ENCODE measurements at regions not wholly inside any gene's neighbourhood (a gene's known extent, or its start where the extent isn't known, plus 50 kb on each side); places are given as distances from the start of the nearest gene placed in this dataset.

DNA sequence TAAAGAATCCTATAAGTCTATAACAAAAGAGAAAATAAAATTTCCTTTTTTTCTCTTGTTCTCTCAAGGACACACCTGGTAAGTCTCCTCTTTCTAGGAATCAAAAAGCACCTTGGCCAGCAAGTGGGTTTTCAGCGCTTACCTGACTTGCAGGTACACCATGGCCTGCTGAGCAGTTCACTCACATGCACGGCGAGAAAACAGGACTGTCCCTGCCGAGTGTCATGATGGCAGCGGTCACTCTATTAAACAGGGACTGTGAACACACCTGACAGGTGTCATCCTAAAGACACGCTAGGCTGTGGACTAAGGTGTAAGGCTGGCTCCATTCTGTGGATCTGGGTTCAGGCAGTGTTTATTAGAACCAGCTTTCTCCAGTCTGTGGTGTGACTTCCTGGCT is 170.2 kb downstream of the TEX29 start:
- TF ChIP-seq, protein P1, sequence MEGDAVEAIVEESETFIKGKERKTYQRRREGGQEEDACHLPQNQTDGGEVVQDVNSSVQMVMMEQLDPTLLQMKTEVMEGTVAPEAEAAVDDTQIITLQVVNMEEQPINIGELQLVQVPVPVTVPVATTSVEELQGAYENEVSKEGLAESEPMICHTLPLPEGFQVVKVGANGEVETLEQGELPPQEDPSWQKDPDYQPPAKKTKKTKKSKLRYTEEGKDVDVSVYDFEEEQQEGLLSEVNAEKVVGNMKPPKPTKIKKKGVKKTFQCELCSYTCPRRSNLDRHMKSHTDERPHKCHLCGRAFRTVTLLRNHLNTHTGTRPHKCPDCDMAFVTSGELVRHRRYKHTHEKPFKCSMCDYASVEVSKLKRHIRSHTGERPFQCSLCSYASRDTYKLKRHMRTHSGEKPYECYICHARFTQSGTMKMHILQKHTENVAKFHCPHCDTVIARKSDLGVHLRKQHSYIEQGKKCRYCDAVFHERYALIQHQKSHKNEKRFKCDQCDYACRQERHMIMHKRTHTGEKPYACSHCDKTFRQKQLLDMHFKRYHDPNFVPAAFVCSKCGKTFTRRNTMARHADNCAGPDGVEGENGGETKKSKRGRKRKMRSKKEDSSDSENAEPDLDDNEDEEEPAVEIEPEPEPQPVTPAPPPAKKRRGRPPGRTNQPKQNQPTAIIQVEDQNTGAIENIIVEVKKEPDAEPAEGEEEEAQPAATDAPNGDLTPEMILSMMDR (IDR thresholded peaks at IDR 0.05; ENCODE audit: insufficient read depth, low read length, poor library complexity, severe bottlenecking), result no peak
- TF ChIP-seq EZH2phosphoT487 (conservative IDR thresholded peaks at IDR 0.05; ENCODE audit: low read length), result no peak
